ENCODE measurements at regions not wholly inside any gene's neighbourhood (a gene's known extent, or its start where the extent isn't known, plus 50 kb on each side); places are given as distances from the start of the nearest gene placed in this dataset.

- peak; percentile 24 for DNase-seq
Observed at GRCh38 chr7:10122551-10123100, 851.0 kb upstream of the PHF14 start.

- no peak for DNase-seq
Observed at GRCh38 chr7:10128748-10129147, 844.9 kb upstream of the PHF14 start.

GRCh38 chr7:10138087-10138854 is 835.4 kb upstream of the PHF14 start:
- no peak for DNase-seq

GRCh38 chr7:10146271-10146670 is 827.4 kb upstream of the PHF14 start:
- DNase-seq: no peak

GRCh38 chr7:10156972-10157371 is 816.7 kb upstream of the PHF14 start:
- no peak for DNase-seq

- no peak for DNase-seq
Observed at GRCh38 chr7:10181996-10182395, 791.7 kb upstream of the PHF14 start.

GRCh38 chr7:10192074-10192473 is 781.6 kb upstream of the PHF14 start:
- no peak for DNase-seq

GRCh38 chr7:10205696-10206095 is 768.0 kb upstream of the PHF14 start:
- no peak for DNase-seq

- DNase-seq: no peak
Observed at GRCh38 chr7:10210000-10210399, 763.7 kb upstream of the PHF14 start.

- DNase-seq: no peak
Observed at GRCh38 chr7:10211016-10211415, 762.7 kb upstream of the PHF14 start.

- DNase-seq: no peak
Observed at GRCh38 chr7:10211861-10212260, 761.8 kb upstream of the PHF14 start.

- no peak for DNase-seq
Observed at GRCh38 chr7:10212649-10213048, 761.0 kb upstream of the PHF14 start.

- DNase-seq: no peak
Observed at GRCh38 chr7:10216462-10216861, 757.2 kb upstream of the PHF14 start.

GRCh38 chr7:10221084-10221483 is 752.6 kb upstream of the PHF14 start:
- no peak for DNase-seq

- no peak for DNase-seq
Observed at GRCh38 chr7:10222976-10223375, 750.7 kb upstream of the PHF14 start.

GRCh38 chr7:10225275-10225674 is 748.4 kb upstream of the PHF14 start:
- no peak for DNase-seq

- DNase-seq: no peak
Observed at GRCh38 chr7:10237306-10237705, 736.4 kb upstream of the PHF14 start.

- DNase-seq: peak; percentile 24
Observed at GRCh38 chr7:10238641-10239040, 735.0 kb upstream of the PHF14 start.

GRCh38 chr7:10239695-10240345 is 733.9 kb upstream of the PHF14 start:
- DNase-seq: peak; percentile 24

- DNase-seq: no peak
Observed at GRCh38 chr7:10245406-10245805, 728.3 kb upstream of the PHF14 start.

GRCh38 chr7:10257438-10257837 is 716.2 kb upstream of the PHF14 start:
- no peak for DNase-seq

GRCh38 chr7:10266976-10267375 is 706.7 kb upstream of the PHF14 start:
- no peak for DNase-seq

GRCh38 chr7:10268034-10268433 is 705.6 kb upstream of the PHF14 start:
- no peak for DNase-seq
